CD4-positive, alpha-beta T cell treated with Interleukin-17A for 4 hours (primary cell): ENCODE measurements at regions not wholly inside any gene's neighbourhood (a gene's known extent, or its start where the extent isn't known, plus 50 kb on each side); places are given as distances from the start of the nearest gene placed in this dataset.

Experiments used
- DNase-seq: peaks from one replicate; pipeline ENCODE4 v3.0.0-alpha.2; 2020; ENCODE audit warnings: mixed read lengths

- no peak for DNase-seq
Observed at GRCh38 chr7:28231176-28231575, 50.6 kb upstream of the JAZF1 start.

- no peak for DNase-seq
Observed at GRCh38 chr7:28236560-28236959, 56.0 kb upstream of the JAZF1 start.

GRCh38 chr7:28237363-28237762 is 56.8 kb upstream of the JAZF1 start:
- no peak for DNase-seq

GRCh38 chr7:28239823-28240204 is 59.2 kb upstream of the JAZF1 start:
- no peak for DNase-seq

DNA sequence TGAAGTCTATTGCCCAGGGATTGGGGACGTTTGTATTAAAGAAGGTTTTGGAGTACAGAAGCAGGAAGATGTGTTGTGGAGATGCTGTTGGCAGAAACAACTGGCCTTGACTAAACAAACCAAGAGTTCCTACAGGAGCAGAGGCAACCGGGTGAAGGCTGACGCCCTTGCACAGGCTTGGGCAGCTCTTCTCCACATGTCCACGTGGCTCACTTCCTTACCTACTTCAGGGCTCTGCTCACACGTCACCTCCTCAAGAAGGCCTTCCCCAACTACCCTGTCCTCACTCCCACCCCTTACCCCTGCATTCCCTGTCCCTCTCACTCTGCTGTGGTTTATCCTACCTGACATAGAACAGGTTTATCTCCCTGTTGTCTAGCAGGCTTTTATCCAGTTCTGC is 59.9 kb upstream of the JAZF1 start:
- DNase-seq, result no peak

GRCh38 chr7:28243861-28244260 is 63.3 kb upstream of the JAZF1 start:
- no peak for DNase-seq

GRCh38 chr7:28245123-28245878 is 64.7 kb upstream of the JAZF1 start:
- DNase-seq, result no peak

DNA sequence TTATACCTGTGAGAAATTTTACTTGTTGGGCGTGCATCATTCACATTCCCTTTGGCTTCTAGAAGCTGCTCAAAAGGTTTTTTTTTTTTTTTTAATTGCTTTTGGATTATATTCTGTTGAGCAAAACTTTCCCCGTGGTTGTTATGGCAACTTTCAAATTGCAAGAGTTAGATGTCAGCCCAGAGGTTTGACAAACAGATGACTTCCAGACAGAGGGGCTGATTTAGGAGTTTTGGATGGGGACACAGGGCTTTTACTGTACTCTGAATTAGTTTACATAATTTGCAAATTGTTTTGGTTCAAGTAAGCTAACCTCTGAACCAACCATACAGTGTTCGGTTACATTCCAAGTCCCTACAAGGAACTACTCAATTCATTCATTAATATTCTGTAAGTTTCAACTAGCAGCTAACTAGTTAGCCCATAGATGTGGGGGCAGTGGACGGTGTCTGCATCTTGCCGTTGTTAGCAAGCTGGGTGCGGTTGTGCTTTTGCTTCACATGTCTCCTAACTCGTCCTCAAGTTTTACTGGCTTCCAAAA is 66.4 kb upstream of the JAZF1 start:
- DNase-seq, result no peak

- no peak for DNase-seq
Observed at GRCh38 chr7:28258240-28258639, 77.6 kb upstream of the JAZF1 start.

GRCh38 chr7:28260969-28261368 is 80.4 kb upstream of the JAZF1 start:
- DNase-seq, result no peak

DNA sequence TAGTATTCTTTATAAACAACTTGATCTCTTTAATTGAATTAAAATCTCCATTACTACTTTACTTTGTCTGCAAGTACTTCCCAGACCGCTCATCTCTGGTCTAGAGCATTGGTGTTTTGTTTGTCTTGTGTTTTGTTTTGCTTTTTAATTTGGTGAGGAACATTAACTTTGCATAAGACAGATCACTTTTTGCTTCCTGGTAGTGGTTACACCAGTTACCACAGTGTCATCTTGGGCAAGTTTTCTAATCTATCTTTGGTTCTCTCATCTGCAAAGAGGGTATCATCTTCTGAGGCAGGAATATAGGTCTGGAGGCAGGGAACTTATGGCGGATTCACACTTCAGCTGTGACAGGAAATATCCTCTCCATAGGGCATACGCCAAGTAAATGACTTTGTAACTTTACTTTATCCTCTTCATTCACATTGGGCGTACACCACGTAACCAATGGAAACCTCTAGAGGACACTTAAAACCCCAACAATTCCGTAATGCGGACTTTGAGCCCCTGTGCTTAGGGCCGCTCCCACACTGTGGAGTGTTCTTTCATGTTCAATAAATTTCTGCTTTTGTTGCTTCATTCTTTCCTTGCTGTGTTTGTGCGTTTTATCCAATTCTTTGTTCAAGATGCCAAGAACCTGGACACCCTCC is 83.2 kb upstream of the JAZF1 start:
- no peak for DNase-seq

- no peak for DNase-seq
Observed at GRCh38 chr7:28266402-28266801, 85.8 kb upstream of the JAZF1 start.

GRCh38 chr7:28267012-28267411 is 86.4 kb upstream of the JAZF1 start:
- DNase-seq, result no peak

DNA sequence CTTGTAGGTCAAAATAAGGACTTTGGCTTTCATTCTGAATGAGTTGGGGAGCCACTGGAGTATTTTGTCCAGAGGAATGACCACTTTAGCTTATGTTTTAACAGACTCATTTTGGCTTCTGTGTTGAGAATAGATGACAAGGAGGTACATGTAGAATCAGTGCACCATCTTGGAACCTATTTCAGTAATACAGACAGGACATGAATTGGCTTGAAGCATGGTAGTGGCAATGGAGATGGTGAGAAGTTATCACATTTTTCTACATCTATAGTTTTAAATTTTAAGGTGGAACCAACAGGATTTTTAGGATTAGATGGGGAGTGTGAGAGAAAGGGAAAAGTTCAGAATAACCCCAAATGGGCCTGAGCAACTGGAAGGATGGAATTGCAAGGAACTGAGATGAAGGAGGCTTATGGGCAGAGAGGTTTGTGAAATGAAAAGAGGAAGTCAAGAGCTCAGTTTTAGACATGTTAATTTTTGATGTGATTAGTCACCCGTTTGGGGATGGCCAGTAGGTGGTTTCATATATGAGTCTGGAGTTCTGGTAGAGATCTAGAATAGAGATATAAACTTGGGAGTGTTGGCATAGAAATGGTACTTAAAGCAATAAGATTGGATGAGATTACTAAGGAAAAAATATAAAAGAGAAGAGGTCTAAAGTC is 89.2 kb upstream of the JAZF1 start:
- no peak for DNase-seq

- DNase-seq, result no peak
Observed at GRCh38 chr7:28270536-28270935, 89.9 kb upstream of the JAZF1 start.

GRCh38 chr7:28272461-28272877 is 91.9 kb upstream of the JAZF1 start:
- DNase-seq, result peak; percentile 56

GRCh38 chr7:28276298-28276697 is 95.7 kb upstream of the JAZF1 start:
- DNase-seq, result no peak

GRCh38 chr7:28277364-28277763 is 96.8 kb upstream of the JAZF1 start:
- no peak for DNase-seq

- no peak for DNase-seq
Observed at GRCh38 chr7:28277958-28278357, 97.4 kb upstream of the JAZF1 start.

DNA sequence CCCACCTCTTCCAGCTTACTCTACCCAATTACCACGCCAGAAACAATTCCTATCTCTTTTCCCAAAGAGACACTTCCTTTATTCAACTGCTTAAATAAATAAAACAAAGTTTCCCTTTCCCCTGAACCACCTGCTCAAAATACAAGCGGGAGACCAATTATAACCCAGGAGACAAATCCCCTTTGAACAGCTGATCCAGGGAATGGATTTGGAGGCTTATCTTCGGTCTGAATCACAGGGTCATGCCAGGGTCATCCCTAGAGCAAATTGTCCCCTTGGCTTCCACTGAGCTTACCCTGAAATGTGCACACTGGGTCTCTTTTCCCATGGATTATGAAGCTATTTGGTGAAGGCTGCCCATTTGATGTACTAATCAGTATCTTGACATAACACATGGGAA is 99.9 kb upstream of the JAZF1 start:
- DNase-seq, result no peak

- no peak for DNase-seq
Observed at GRCh38 chr7:28290496-28290895, 109.9 kb upstream of the JAZF1 start.

DNA sequence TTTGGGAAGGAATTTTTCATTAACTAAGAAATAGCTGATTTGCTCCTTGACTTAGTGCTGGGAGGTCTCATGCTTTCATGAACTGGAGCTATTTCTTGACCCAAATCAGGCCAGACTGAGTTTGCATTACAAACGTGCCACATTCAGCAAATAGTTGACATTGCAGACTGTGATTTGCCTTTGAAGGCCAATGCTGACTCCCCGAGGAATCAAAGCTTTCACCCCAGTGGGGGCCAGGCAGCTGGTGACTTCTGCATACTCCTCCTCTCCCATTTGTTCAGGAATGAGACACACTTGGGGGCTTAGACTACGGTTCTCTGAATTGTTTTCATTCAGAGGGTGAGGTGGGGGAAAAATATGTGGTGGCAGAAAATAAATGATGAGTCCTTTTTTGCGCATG is 111.0 kb upstream of the JAZF1 start:
- no peak for DNase-seq

- no peak for DNase-seq
Observed at GRCh38 chr7:28292834-28293526, 112.4 kb upstream of the JAZF1 start.

- DNase-seq, result no peak
Observed at GRCh38 chr7:28293527-28293835, 112.9 kb upstream of the JAZF1 start.
